ENCODE measurements at regions not wholly inside any gene's neighbourhood (a gene's known extent, or its start where the extent isn't known, plus 50 kb on each side); places are given as distances from the start of the nearest gene placed in this dataset.

DNA sequence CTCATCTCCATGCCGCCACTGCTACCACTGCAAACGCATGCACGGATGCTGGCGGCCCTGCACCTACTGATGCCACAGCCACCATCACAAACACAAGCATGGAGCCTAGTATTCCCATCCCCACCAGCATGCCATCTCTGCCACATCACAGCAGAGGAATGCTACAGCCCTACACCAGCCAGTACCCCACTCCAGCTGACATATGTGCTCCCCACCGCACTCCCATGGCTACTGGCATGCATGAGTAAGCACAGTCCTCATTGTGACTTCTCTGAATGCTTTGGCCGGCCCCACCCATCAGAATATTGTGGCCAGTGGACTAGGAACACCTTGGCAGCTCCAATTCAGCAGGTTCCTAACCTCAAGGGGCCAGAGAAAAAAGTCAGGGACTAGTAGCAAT, 705.5 kb downstream of the POM121L12 start:
- no peak overlapping the region for H3K27ac ChIP-seq
- 91 to 96% methylated on average over 6 of the region's 6 CpGs for WGBS, 2 donors
- H3K4me1 ChIP-seq: no peaks in the 10 kb centered on the region
- TF ChIP-seq POLR2A (IDR thresholded peaks at IDR 0.05): no peak
- TF ChIP-seq, protein P1, sequence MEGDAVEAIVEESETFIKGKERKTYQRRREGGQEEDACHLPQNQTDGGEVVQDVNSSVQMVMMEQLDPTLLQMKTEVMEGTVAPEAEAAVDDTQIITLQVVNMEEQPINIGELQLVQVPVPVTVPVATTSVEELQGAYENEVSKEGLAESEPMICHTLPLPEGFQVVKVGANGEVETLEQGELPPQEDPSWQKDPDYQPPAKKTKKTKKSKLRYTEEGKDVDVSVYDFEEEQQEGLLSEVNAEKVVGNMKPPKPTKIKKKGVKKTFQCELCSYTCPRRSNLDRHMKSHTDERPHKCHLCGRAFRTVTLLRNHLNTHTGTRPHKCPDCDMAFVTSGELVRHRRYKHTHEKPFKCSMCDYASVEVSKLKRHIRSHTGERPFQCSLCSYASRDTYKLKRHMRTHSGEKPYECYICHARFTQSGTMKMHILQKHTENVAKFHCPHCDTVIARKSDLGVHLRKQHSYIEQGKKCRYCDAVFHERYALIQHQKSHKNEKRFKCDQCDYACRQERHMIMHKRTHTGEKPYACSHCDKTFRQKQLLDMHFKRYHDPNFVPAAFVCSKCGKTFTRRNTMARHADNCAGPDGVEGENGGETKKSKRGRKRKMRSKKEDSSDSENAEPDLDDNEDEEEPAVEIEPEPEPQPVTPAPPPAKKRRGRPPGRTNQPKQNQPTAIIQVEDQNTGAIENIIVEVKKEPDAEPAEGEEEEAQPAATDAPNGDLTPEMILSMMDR (IDR thresholded peaks at IDR 0.05): no peak
- DNase-seq: no peak
- no peaks in the 10 kb centered on the region for H3K9me3 ChIP-seq
- H3K4me3 ChIP-seq: no peak overlapping the region
- H3K27me3 ChIP-seq: no peaks in the 10 kb centered on the region
- no peaks in the 10 kb centered on the region for H3K36me3 ChIP-seq (ENCODE audit: low read depth, missing control alignments)
- intact Hi-C loops (cut with DNase I; ENCODE audit: low total_unique reads): no loop called here

DNA sequence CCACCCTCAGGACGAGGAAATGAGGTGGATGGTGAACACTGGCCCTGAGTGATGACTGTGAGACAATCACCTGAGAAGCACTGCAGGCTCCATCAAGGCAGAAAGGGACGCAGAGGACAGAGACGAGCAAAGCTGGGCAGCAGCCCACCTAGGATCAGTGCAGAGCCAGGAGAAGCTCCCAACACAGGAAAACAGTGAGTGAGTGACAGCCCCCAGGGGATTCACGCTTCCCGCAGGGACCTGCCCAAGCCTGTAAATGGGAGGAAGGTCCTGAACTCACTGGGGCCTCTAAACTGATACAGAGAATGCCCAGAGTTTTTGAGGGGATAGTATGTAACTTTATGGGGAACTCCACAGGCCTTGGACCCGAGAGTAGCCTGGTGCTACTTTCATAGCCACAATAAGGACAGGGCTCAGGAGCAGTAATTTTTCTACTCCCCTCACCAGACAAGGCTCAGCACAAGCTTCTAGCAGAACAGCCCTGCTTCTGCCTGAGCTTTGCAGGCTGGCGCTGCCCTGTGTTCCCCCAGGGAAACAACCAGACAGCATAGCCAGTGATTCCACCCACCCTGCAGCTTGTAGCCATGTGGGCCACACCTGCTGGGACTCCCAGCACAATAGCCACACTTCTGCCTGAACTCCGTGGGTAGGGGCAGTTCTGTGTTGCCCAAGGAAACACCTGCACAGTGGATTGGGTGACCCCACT, 708.4 kb downstream of the POM121L12 start:
- Histone ChIP-seq H3K4me3 (no peak overlapping the region), H3K9me3 (no peaks in the 10 kb centered on the region), H3K36me3 (ENCODE audit: low read depth, missing control alignments) (no peaks in the 10 kb centered on the region), H3K27me3 (no peaks in the 10 kb centered on the region), H3K4me1 (no peaks in the 10 kb centered on the region), H3K27ac (no peak overlapping the region)
- WGBS, 2 donors: 62 to 79% methylated on average over 8 of the region's 8 CpGs
- intact Hi-C loops (cut with DNase I; ENCODE audit: low total_unique reads): no loop called here
- no peak for DNase-seq
- no peak for TF ChIP-seq POLR2A (IDR thresholded peaks at IDR 0.05)
- TF ChIP-seq, protein P1 (IDR thresholded peaks at IDR 0.05): no peak

- H3K4me3 ChIP-seq: no peak overlapping the region
- no peak for DNase-seq
- no peaks in the 10 kb centered on the region for H3K27me3 ChIP-seq
- no peak overlapping the region for H3K27ac ChIP-seq
- no peaks in the 10 kb centered on the region for H3K36me3 ChIP-seq (ENCODE audit: low read depth, missing control alignments)
- H3K9me3 ChIP-seq: no peaks in the 10 kb centered on the region
- 68 to 77% methylated on average over 2 to 4 of the region's 4 CpGs for WGBS, 2 donors
- TF ChIP-seq POLR2A (IDR thresholded peaks at IDR 0.05): no peak
- TF ChIP-seq, protein P1 (IDR thresholded peaks at IDR 0.05): no peak
- H3K4me1 ChIP-seq: no peaks in the 10 kb centered on the region
- intact Hi-C loops (cut with DNase I; ENCODE audit: low total_unique reads): no loop called here
These were observed 708.9 kb downstream of the POM121L12 start for GRCh38 chr7:53744403-53744760.

DNA sequence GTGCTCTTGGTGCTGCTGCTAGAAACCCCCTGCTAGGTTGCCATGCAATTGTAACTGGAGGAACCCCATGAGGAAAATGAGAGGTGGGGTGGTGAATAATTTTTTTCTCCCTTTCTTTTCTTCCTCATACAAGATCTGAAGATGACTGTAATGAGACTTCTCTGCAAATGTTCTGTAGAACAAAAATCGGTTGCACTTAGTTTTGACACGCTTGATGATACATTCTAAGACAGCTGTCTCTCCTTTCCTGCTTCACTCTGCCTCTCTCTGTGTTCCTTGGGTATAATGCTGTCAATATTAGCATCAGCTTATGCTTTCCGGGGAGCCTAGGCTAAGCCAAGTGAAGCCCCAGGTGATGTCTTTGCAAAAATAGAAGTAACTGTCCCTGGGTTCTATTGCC, 721.5 kb downstream of the POM121L12 start:
- no peaks in the 10 kb centered on the region for H3K27me3 ChIP-seq
- no peak overlapping the region for H3K27ac ChIP-seq
- H3K4me3 ChIP-seq: no peak overlapping the region
- intact Hi-C loops (cut with DNase I; ENCODE audit: low total_unique reads): no loop called here
- DNase-seq: no peak
- H3K4me1 ChIP-seq: no peaks in the 10 kb centered on the region
- H3K9me3 ChIP-seq: no peaks in the 10 kb centered on the region
- TF ChIP-seq, protein P1 (IDR thresholded peaks at IDR 0.05): no peak
- TF ChIP-seq POLR2A (IDR thresholded peaks at IDR 0.05): no peak
- no peaks in the 10 kb centered on the region for H3K36me3 ChIP-seq (ENCODE audit: low read depth, missing control alignments)
- 92 to 93% methylated on average over 3 of the region's 3 CpGs for WGBS, 2 donors

GRCh38 chr7:53768186-53768585, 732.8 kb downstream of the POM121L12 start:
- no peak overlapping the region for H3K4me3 ChIP-seq
- H3K27me3 ChIP-seq: no peaks in the 10 kb centered on the region
- no peaks in the 10 kb centered on the region for H3K9me3 ChIP-seq
- TF ChIP-seq POLR2A (IDR thresholded peaks at IDR 0.05): no peak
- TF ChIP-seq, protein P1 (IDR thresholded peaks at IDR 0.05): no peak
- no peak for DNase-seq
- no peaks in the 10 kb centered on the region for H3K4me1 ChIP-seq
- H3K27ac ChIP-seq: no peak overlapping the region
- H3K36me3 ChIP-seq (ENCODE audit: low read depth, missing control alignments): no peaks in the 10 kb centered on the region
- intact Hi-C loops (cut with DNase I; ENCODE audit: low total_unique reads): no loop called here
